Immature natural killer cell (primary cell): ENCODE measurements at regions not wholly inside any gene's neighbourhood (a gene's known extent, or its start where the extent isn't known, plus 50 kb on each side); places are given as distances from the start of the nearest gene placed in this dataset.

Experiments
- DNase-seq, 3 donors: peaks; one replicate each; pipeline ENCODE4 v3.0.0; 2022; ENCODE audit warnings: mixed read lengths in 1 of 3
- H3K27ac Mint-ChIP-seq, 6 donors: one replicate each; pipeline ENCODE4 v1.8.0; 2020; ENCODE audit warnings: mixed read lengths in 6 of 6, mild to moderate bottlenecking in 5 of 6, inconsistent platforms in 4 of 6, moderate library complexity in 3 of 6
- H3K27me3 Mint-ChIP-seq, 3 donors: one replicate each; pipeline ENCODE4 v1.8.0; 2020 to 2021; ENCODE audit warnings: low read depth in 3 of 3, mild to moderate bottlenecking in 3 of 3, mixed read lengths in 3 of 3, moderate library complexity in 3 of 3, inconsistent platforms in 1 of 3
- H3K36me3 Mint-ChIP-seq, 3 donors: one replicate each; pipeline ENCODE4 v1.8.0; 2020; ENCODE audit warnings: mixed read lengths in 3 of 3, inconsistent platforms in 2 of 3, mild to moderate bottlenecking in 2 of 3
- H3K4me1 Mint-ChIP-seq, 2 donors: one replicate each; pipeline ENCODE4 v1.8.0; 2020; ENCODE audit warnings: inconsistent platforms in 2 of 2, mild to moderate bottlenecking in 2 of 2, mixed read lengths in 2 of 2, moderate library complexity in 1 of 2
- H3K4me3 Mint-ChIP-seq, 5 donors: one replicate each; pipeline ENCODE4 v1.8.0; 2020; ENCODE audit warnings: mild to moderate bottlenecking in 5 of 5, mixed read lengths in 5 of 5, inconsistent platforms in 3 of 5, moderate library complexity in 3 of 5
- H3K9me3 Mint-ChIP-seq, 6 donors: one replicate each; pipeline ENCODE4 v1.8.0; 2020; ENCODE audit warnings: mild to moderate bottlenecking in 6 of 6, mixed read lengths in 6 of 6, inconsistent platforms in 4 of 6, moderate library complexity in 3 of 6

- no peaks in the 10 kb centered on the region for H3K9me3 Mint-ChIP-seq
- H3K27ac Mint-ChIP-seq = no peak overlapping the region
- H3K36me3 Mint-ChIP-seq = no peaks in the 10 kb centered on the region
- peaks cover 7 to 19% of the 10 kb centered on the region in 2 donors for H3K4me1 Mint-ChIP-seq
- H3K4me3 Mint-ChIP-seq = no peak overlapping the region
- no peaks in the 10 kb centered on the region for H3K27me3 Mint-ChIP-seq
- no peak for DNase-seq
Measured at GRCh38 chr1:184299406-184299790, 87.4 kb upstream of the C1orf21 start.

DNA sequence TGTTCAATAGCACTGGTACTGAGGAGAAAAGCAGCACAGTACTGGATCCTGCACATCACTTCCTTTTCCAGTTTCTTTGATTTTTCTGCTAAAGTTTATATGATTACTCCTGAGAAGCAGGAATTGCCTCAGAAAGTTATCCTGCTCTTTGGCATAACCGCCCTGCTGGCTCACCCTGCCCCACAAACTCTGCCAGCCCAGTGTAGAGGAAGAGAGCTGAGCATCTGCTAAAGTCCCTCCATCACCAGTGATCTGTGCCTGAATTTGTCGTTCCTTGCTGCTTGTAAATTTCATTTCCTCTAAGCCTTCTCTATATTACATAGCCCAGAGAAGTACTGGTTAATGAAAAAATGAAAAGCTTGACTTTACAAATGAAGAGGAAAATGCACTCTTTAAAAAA, 87.0 kb upstream of the C1orf21 start:
- no peak for DNase-seq
- Mint-ChIP-seq H3K36me3 (no peaks in the 10 kb centered on the region), H3K4me3 (no peak overlapping the region), H3K27ac (no peak overlapping the region), H3K4me1 (peaks cover 7 to 19% of the 10 kb centered on the region in 2 donors), H3K9me3 (no peaks in the 10 kb centered on the region), H3K27me3 (no peaks in the 10 kb centered on the region)

DNA sequence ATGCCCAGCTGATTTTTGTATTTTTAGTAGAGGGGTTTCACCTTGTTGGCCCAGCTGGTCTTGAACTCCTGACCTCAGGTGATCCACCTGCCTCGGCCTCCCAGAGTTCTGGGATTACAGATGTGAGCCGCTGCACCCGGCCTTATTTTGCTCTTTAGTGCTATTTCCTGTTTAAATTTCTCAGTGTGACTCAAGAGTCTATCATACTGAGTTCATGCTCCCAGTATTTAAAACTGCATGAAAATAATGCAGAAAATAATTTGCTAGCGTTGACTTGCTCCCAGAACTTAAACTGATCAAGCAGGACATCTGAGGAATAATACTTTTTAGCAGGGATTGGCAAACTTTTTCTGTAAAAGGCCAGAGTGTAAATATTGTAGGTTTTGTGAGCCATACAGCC, 86.4 kb upstream of the C1orf21 start:
- Mint-ChIP-seq H3K27me3 (no peaks in the 10 kb centered on the region), H3K9me3 (no peaks in the 10 kb centered on the region), H3K36me3 (no peaks in the 10 kb centered on the region), H3K4me1 (peaks cover 7 to 19% of the 10 kb centered on the region in 2 donors), H3K27ac (no peak overlapping the region), H3K4me3 (no peak overlapping the region)
- DNase-seq = no peak

DNA sequence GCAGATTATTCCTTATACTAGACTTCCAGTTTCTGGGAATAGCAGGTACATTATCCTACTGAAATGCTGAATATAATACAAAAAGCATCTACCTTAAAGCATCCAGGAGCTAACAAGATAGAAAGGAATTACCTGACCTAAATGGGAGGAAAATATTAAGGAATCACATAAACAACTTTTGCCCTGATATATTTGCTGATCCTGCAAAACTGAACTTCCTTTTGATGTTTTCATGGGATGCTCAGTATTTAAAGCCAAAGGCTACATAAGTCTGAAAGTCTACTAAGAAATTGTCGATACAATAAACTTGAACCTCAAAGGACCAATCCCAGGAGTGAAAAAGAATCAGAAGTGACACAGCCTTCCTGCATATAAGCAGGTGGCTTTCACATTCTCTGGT, 85.6 kb upstream of the C1orf21 start:
- Mint-ChIP-seq H3K36me3 (peaks cover 0 to 4% (median 3%) of the 10 kb centered on the region in 3 donors), H3K4me3 (no peak overlapping the region), H3K27ac (no peak overlapping the region), H3K9me3 (no peaks in the 10 kb centered on the region), H3K27me3 (no peaks in the 10 kb centered on the region), H3K4me1 (peaks cover 7 to 17% of the 10 kb centered on the region in 2 donors)
- no peak for DNase-seq

DNA sequence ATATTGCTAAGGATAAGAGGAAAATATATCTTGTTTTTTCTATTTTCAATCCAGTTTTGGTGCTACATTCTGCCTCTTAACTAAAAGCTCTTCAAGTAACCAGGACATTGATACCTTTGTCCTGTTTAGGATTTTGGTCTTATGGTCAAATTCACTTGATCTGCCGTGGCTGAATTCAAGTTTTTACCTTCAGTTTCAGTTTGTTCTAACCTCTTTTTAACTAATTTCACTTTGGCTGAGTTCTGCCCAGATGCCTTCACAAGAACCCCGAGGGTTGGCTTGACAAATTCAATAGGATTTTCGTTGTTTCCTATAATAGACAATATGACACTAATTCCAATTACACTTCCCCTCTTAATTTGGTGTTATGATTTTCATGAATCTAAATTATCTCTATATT, 84.5 kb upstream of the C1orf21 start:
- H3K36me3 Mint-ChIP-seq = peaks cover 0 to 4% (median 3%) of the 10 kb centered on the region in 3 donors
- peaks cover 0 to 10% of the 10 kb centered on the region in 2 donors for H3K4me1 Mint-ChIP-seq
- peaks cover 0 to 4% (median 0%) of the 10 kb centered on the region in 3 donors for H3K27me3 Mint-ChIP-seq
- peak overlapping the region in 1 of 6 donors; percentile 16 for H3K27ac Mint-ChIP-seq
- peaks cover 0 to under 1% (median 0%) of the 10 kb centered on the region in 6 donors for H3K9me3 Mint-ChIP-seq
- peak overlapping the region in 4 of 5 donors; percentile 4 to 66 (median 47) for H3K4me3 Mint-ChIP-seq
- no peak for DNase-seq

- peak in 2 of 3 donors; percentile 10 to 12 for DNase-seq
- Mint-ChIP-seq H3K27ac (no peak overlapping the region), H3K36me3 (peaks cover 0 to 6% (median 4%) of the 10 kb centered on the region in 3 donors), H3K27me3 (peaks cover 4 to 8% (median 5%) of the 10 kb centered on the region in 3 donors), H3K4me1 (no peaks in the 10 kb centered on the region), H3K4me3 (no peak overlapping the region), H3K9me3 (peaks cover 0 to 2% (median 0%) of the 10 kb centered on the region in 6 donors)
Measured at GRCh38 chr1:184310157-184310819, 76.5 kb upstream of the C1orf21 start.

DNA sequence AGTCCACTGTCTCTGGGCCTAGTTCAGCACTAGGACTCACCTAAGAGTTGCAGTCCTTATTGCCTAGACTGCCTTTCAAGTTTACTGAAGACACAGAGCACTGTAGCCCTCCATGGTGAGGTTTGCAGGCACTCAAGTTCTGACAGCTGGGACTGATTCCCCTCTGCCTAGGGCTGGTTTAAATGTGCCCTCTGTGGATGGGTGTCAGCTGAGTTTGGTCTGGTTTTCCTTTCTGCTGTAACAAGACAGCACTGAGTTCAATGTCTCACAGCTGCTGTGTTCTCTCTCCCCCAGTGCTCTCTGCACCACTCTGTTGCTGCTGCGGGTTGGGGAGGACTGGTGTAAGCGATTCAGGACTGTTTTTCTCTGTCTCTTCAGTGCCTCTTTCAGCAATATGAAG, 75.2 kb upstream of the C1orf21 start:
- peaks cover 4 to 6% (median 5%) of the 10 kb centered on the region in 3 donors for H3K27me3 Mint-ChIP-seq
- no peak overlapping the region for H3K27ac Mint-ChIP-seq
- H3K4me3 Mint-ChIP-seq = no peak overlapping the region
- DNase-seq = no peak
- peaks cover 0 to 4% (median 0%) of the 10 kb centered on the region in 3 donors for H3K36me3 Mint-ChIP-seq
- peaks cover 0 to 2% (median 0%) of the 10 kb centered on the region in 6 donors for H3K9me3 Mint-ChIP-seq
- no peaks in the 10 kb centered on the region for H3K4me1 Mint-ChIP-seq

DNA sequence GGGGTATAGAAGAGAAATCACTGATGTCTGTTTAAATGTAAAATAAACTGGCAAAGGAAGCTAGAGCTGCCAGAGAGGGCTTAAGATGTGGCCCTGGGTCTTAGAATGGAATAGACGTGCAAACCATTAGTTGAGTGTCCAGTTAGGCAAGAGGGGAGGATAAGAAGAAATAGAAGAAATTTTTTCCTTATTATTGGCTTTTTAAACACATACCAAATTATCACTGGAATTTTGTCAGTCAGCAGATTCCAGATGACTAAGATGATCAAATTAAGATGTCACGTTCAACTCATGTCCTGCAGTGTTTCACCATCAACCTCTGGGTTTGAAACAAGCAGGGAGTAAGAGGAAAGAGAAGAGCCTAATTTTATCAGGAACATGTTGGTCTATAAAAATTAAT, 71.6 kb upstream of the C1orf21 start:
- Mint-ChIP-seq H3K27ac (no peak overlapping the region), H3K4me3 (no peak overlapping the region), H3K36me3 (peaks cover 0 to 4% (median 0%) of the 10 kb centered on the region in 3 donors), H3K27me3 (peaks cover 2 to 6% (median 4%) of the 10 kb centered on the region in 3 donors), H3K4me1 (no peaks in the 10 kb centered on the region), H3K9me3 (no peaks in the 10 kb centered on the region)
- DNase-seq = no peak

DNA sequence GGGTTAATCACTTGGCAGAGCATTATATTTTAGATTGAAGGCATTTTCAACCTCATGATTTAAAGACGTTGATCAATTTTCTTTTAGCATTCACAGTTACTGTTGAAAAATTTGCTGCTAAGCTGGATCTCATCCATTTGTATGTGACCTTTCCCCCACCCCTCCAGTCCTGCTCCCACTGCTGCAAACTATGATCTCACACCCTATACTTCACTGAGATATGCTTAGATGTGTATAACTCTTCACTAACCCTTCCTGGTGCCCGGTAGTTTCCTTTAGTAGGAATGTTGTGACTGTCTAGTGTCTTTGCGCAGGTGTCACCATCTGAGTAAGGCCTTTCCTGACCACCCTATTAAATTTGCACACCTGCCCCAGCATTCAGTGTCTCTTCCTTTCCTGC, 67.0 kb upstream of the C1orf21 start:
- no peak overlapping the region for H3K4me3 Mint-ChIP-seq
- H3K4me1 Mint-ChIP-seq = no peaks in the 10 kb centered on the region
- no peak for DNase-seq
- H3K36me3 Mint-ChIP-seq = peaks cover 0 to 4% (median 0%) of the 10 kb centered on the region in 3 donors
- peaks cover 2 to 3% (median 2%) of the 10 kb centered on the region in 3 donors for H3K27me3 Mint-ChIP-seq
- H3K27ac Mint-ChIP-seq = no peak overlapping the region
- no peaks in the 10 kb centered on the region for H3K9me3 Mint-ChIP-seq

- no peak for DNase-seq
- Mint-ChIP-seq H3K4me3 (no peak overlapping the region), H3K36me3 (no peaks in the 10 kb centered on the region), H3K27me3 (peaks cover 0 to 9% (median 0%) of the 10 kb centered on the region in 3 donors), H3K27ac (no peak overlapping the region), H3K9me3 (no peaks in the 10 kb centered on the region), H3K4me1 (no peaks in the 10 kb centered on the region)
Measured at GRCh38 chr1:184322253-184322652, 64.6 kb upstream of the C1orf21 start.

- DNase-seq = no peak
- H3K9me3 Mint-ChIP-seq = no peaks in the 10 kb centered on the region
- H3K27ac Mint-ChIP-seq = no peak overlapping the region
- no peak overlapping the region for H3K4me3 Mint-ChIP-seq
- H3K36me3 Mint-ChIP-seq = peaks cover 0 to 3% (median 0%) of the 10 kb centered on the region in 3 donors
- H3K4me1 Mint-ChIP-seq = peaks cover 0 to 6% of the 10 kb centered on the region in 2 donors
- peaks cover 5 to 10% (median 6%) of the 10 kb centered on the region in 3 donors for H3K27me3 Mint-ChIP-seq
Measured at GRCh38 chr1:184324972-184325371, 61.9 kb upstream of the C1orf21 start.

- no peak for DNase-seq
- Mint-ChIP-seq H3K27me3 (peaks cover 6 to 10% (median 8%) of the 10 kb centered on the region in 3 donors), H3K36me3 (peaks cover 0 to 3% (median 0%) of the 10 kb centered on the region in 3 donors), H3K4me1 (peaks cover 0 to 6% of the 10 kb centered on the region in 2 donors), H3K27ac (no peak overlapping the region), H3K9me3 (no peaks in the 10 kb centered on the region), H3K4me3 (no peak overlapping the region)
Measured at GRCh38 chr1:184326278-184326677, 60.6 kb upstream of the C1orf21 start.

DNA sequence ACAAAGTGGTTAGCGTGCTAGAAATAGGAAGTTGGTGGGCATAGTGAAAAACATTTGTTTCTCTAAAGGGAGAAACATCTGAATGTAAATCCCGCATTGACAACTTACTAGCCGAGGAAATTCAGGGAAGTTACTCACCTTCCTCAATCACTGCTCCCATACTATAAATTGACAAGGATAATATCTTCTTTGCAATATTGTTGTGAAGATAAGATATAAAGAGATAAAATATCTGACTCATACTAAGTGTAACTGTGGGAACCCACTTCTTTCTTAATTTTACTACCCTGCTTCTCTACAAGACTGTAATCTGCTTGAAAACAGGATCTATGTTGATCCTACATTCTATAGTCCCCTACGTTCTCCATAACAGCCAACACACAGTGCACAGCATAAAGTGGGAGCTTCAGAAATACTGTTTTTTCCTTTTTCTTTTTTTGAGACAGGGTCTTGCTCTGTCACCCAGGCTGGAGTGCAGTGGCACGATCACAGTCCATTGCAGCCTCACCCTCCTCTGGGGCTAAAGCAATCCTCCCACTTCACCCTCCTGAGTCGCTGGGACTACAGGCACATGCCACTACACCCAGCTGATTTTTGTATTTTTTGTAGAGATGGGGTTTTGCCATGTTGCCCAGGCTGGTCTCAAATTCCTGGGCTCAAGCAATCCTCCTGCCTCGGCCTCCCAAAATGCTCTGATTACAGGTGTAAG, 57.4 kb upstream of the C1orf21 start:
- H3K27me3 Mint-ChIP-seq = peaks cover 6 to 13% (median 8%) of the 10 kb centered on the region in 3 donors
- H3K36me3 Mint-ChIP-seq = peaks cover 0 to 3% (median 0%) of the 10 kb centered on the region in 3 donors
- DNase-seq = no peak
- no peaks in the 10 kb centered on the region for H3K9me3 Mint-ChIP-seq
- no peak overlapping the region for H3K4me3 Mint-ChIP-seq
- H3K27ac Mint-ChIP-seq = no peak overlapping the region
- peaks cover 0 to 6% of the 10 kb centered on the region in 2 donors for H3K4me1 Mint-ChIP-seq
